ENCODE measurements at regions not wholly inside any gene's neighbourhood (a gene's known extent, or its start where the extent isn't known, plus 50 kb on each side); places are given as distances from the start of the nearest gene placed in this dataset.

GRCh38 chr12:113582521-113583218 is 111.0 kb upstream of the LHX5 start:
- Histone ChIP-seq H3K4me3 (no peak overlapping the region), H3K9me3 (no peaks in the 10 kb centered on the region), H3K36me3 (no peaks in the 10 kb centered on the region), H3K27me3 (no peaks in the 10 kb centered on the region)
- peak; percentile 13 for DNase-seq

DNA sequence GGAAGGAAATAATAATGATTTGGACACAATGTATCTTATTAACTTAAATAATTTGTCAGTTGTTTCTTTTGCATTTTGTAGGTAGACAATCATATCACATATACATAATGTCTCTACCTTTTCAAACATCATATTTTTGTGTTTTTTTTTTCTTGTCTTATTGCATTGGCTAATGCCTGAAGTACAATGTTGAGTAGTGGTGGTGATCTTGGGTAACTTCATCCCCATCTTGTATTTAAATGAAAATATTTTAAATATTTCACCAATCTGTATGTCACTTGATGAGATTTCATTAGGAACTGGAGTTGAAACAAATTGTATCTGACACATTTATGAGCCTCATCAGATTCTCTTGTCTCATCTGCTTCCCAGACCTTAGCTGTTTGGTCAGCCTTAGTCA is 109.7 kb upstream of the LHX5 start:
- no peaks in the 10 kb centered on the region for H3K9me3 ChIP-seq

GRCh38 chr12:113580437-113580836 is 108.8 kb upstream of the LHX5 start:
- Histone ChIP-seq H3K27me3 (no peaks in the 10 kb centered on the region), H3K4me3 (no peak overlapping the region), H3K36me3 (no peaks in the 10 kb centered on the region), H3K9me3 (no peaks in the 10 kb centered on the region)
- DNase-seq, result no peak

More for the DNA sequence above, 109.7 kb upstream of the LHX5 start:
- Histone ChIP-seq H3K27me3 (no peaks in the 10 kb centered on the region), H3K4me3 (no peak overlapping the region), H3K36me3 (no peaks in the 10 kb centered on the region)
- DNase-seq, result no peak

GRCh38 chr12:113577464-113578129 is 105.9 kb upstream of the LHX5 start:
- H3K36me3 ChIP-seq, result no peaks in the 10 kb centered on the region
- H3K27me3 ChIP-seq, result no peaks in the 10 kb centered on the region
- H3K4me3 ChIP-seq, result no peak overlapping the region
- H3K9me3 ChIP-seq, result no peaks in the 10 kb centered on the region
- DNase-seq, result no peak

DNA sequence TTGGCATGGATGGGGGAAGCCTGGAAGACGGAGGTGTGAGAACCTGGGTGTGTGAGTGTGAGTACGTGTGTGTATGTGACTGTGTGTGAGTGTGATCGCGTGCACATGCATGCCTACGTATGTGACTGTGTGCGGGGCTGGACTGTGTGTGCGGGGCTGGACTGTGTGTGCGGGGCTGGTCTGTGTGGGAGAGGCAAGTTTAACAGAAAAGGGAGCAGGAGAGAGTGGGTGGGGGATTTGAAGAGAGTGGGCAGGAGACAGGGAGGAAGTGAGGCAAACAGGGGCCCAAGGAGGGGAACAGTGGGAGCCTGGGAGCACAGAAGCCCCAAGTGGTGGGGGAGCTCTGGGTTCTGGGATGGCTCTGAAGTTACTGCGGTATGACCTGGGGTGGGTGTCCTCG is 103.7 kb upstream of the LHX5 start:
- Histone ChIP-seq H3K4me3 (no peak overlapping the region), H3K27me3 (no peaks in the 10 kb centered on the region), H3K36me3 (no peaks in the 10 kb centered on the region), H3K9me3 (no peaks in the 10 kb centered on the region)
- DNase-seq, result no peak

GRCh38 chr12:113573148-113573547 is 101.5 kb upstream of the LHX5 start:
- Histone ChIP-seq H3K4me3 (no peak overlapping the region), H3K27me3 (no peaks in the 10 kb centered on the region), H3K9me3 (no peaks in the 10 kb centered on the region), H3K36me3 (no peaks in the 10 kb centered on the region)
- no peak for DNase-seq

GRCh38 chr12:113571713-113572112 is 100.0 kb upstream of the LHX5 start:
- Histone ChIP-seq H3K9me3 (no peaks in the 10 kb centered on the region), H3K4me3 (no peak overlapping the region), H3K27me3 (no peaks in the 10 kb centered on the region), H3K36me3 (no peaks in the 10 kb centered on the region)
- no peak for DNase-seq

GRCh38 chr12:113569806-113570205 is 98.1 kb upstream of the LHX5 start:
- Histone ChIP-seq H3K27me3 (peaks cover 5% of the 10 kb centered on the region; the same call in 1 of the 2 replicates), H3K9me3 (no peaks in the 10 kb centered on the region), H3K4me3 (no peak overlapping the region), H3K36me3 (no peaks in the 10 kb centered on the region)
- no peak for DNase-seq

- no peak for DNase-seq
- H3K9me3 ChIP-seq, result no peaks in the 10 kb centered on the region
- no peak overlapping the region for H3K4me3 ChIP-seq
- H3K36me3 ChIP-seq, result no peaks in the 10 kb centered on the region
- peaks cover 11% of the 10 kb centered on the region; the same call in 1 of the 2 replicates for H3K27me3 ChIP-seq
These were observed 96.3 kb upstream of the LHX5 start for GRCh38 chr12:113568021-113568420.

GRCh38 chr12:113565368-113565767 is 93.7 kb upstream of the LHX5 start:
- Histone ChIP-seq H3K36me3 (no peaks in the 10 kb centered on the region), H3K9me3 (no peaks in the 10 kb centered on the region), H3K27me3 (peaks cover 11% of the 10 kb centered on the region; the same call in 1 of the 2 replicates), H3K4me3 (no peak overlapping the region)
- no peak for DNase-seq

- DNase-seq, result no peak
- Histone ChIP-seq H3K9me3 (no peaks in the 10 kb centered on the region), H3K4me3 (no peak overlapping the region), H3K27me3 (peaks cover 11% of the 10 kb centered on the region; the same call in 1 of the 2 replicates), H3K36me3 (no peaks in the 10 kb centered on the region)
These were observed 89.6 kb upstream of the LHX5 start for GRCh38 chr12:113561068-113561780.

DNA sequence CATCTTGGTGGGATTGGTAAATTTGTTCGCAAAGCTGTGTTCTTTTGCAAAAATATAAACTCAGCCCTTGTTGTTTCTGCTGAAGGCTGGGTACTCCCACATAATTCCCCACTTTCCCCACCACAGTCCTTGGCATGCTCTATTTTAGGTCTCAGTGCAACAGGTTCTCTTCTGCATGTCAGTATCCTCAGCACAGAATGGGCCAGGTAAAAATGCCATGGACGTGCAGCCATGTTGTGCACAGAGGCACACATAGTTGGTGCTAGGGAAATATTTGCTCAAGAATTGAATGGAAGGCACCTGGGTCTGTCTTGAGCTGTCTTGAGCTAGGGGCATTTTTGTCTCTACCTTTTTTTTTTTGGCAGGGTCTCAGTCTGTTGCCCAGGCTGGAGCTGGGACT is 87.8 kb upstream of the LHX5 start:
- peaks cover 4% of the 10 kb centered on the region; the same call in 1 of the 2 replicates for H3K27me3 ChIP-seq
- H3K4me3 ChIP-seq, result no peak overlapping the region
- H3K36me3 ChIP-seq, result no peaks in the 10 kb centered on the region
- DNase-seq, result no peak
- no peaks in the 10 kb centered on the region for H3K9me3 ChIP-seq

- Histone ChIP-seq H3K27me3 (no peaks in the 10 kb centered on the region), H3K36me3 (no peaks in the 10 kb centered on the region), H3K9me3 (no peaks in the 10 kb centered on the region), H3K4me3 (no peak overlapping the region)
- DNase-seq, result no peak
These were observed 83.6 kb upstream of the LHX5 start for GRCh38 chr12:113555226-113555625.

DNA sequence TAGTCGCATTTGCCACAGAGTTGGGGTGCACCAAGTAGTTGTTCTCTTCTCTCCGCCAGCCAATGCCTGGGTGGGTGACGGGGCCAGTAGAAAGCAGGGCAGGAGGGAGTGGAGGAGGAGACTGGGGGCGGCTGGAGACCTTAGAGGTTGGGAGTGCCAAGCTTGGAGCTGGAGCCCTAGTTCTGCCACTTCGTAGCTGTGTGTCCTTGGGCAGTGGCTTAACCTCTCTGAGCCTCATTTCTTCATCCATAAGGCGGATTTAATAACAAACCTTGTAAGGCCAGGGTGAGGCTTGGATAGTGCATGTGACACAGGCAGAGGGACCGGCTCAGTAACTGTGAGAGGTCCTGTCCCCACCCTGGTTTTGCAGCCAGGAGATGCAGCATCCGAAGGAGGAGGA is 81.1 kb upstream of the LHX5 start:
- Histone ChIP-seq H3K36me3 (no peaks in the 10 kb centered on the region), H3K27me3 (no peaks in the 10 kb centered on the region), H3K4me3 (no peak overlapping the region), H3K9me3 (no peaks in the 10 kb centered on the region)
- no peak for DNase-seq

- DNase-seq, result no peak
- Histone ChIP-seq H3K4me3 (no peak overlapping the region), H3K9me3 (no peaks in the 10 kb centered on the region), H3K27me3 (no peaks in the 10 kb centered on the region), H3K36me3 (no peaks in the 10 kb centered on the region)
These were observed 79.9 kb upstream of the LHX5 start for GRCh38 chr12:113551563-113551962.

- Histone ChIP-seq H3K4me3 (no peak overlapping the region), H3K36me3 (no peaks in the 10 kb centered on the region), H3K27me3 (no peaks in the 10 kb centered on the region), H3K9me3 (no peaks in the 10 kb centered on the region)
- no peak for DNase-seq
These were observed 76.8 kb upstream of the LHX5 start for GRCh38 chr12:113548467-113548866.

Data from MG63 (cell line).